Fibroblast of lung (primary cell): ENCODE measurements at regions not wholly inside any gene's neighbourhood (a gene's known extent, or its start where the extent isn't known, plus 50 kb on each side); places are given as distances from the start of the nearest gene placed in this dataset.

ENCODE experiments used
- EZH2 ChIP-seq: IDR thresholded peaks from 2 replicates; pipeline ENCODE4 v1.5.1; 2012; ENCODE audit warnings: low read length, control low read depth, mild to moderate bottlenecking; ENCODE audit errors: missing control alignments
- TF ChIP-seq, protein P1 (sequence below), 2 donors: IDR thresholded peaks in 1 of 2; conservative IDR thresholded peaks in 1 of 2; 1 replicate in 1 of 2; 2 replicates in 1 of 2; pipeline ENCODE4 v1.5.1; 2011 to 2012; ENCODE audit warnings: low read length in 2 of 2, control low read depth in 1 of 2, inconsistent platforms in 1 of 2, low read depth in 1 of 2, mild to moderate bottlenecking in 1 of 2

GRCh38 chr16:79823639-79824038 is 223.1 kb upstream of the MAF start:
- TF ChIP-seq, protein P1, sequence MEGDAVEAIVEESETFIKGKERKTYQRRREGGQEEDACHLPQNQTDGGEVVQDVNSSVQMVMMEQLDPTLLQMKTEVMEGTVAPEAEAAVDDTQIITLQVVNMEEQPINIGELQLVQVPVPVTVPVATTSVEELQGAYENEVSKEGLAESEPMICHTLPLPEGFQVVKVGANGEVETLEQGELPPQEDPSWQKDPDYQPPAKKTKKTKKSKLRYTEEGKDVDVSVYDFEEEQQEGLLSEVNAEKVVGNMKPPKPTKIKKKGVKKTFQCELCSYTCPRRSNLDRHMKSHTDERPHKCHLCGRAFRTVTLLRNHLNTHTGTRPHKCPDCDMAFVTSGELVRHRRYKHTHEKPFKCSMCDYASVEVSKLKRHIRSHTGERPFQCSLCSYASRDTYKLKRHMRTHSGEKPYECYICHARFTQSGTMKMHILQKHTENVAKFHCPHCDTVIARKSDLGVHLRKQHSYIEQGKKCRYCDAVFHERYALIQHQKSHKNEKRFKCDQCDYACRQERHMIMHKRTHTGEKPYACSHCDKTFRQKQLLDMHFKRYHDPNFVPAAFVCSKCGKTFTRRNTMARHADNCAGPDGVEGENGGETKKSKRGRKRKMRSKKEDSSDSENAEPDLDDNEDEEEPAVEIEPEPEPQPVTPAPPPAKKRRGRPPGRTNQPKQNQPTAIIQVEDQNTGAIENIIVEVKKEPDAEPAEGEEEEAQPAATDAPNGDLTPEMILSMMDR (conservative IDR thresholded peaks at IDR 0.05 in 1 of 2, IDR thresholded peaks at IDR 0.05 in 1 of 2; ENCODE audit: low read depth in 1 of 2, low read length in 2 of 2) = no peak
- no peak for TF ChIP-seq EZH2
